OCI-LY7 (cell line): ENCODE measurements at regions not wholly inside any gene's neighbourhood (a gene's known extent, or its start where the extent isn't known, plus 50 kb on each side); places are given as distances from the start of the nearest gene placed in this dataset.

ENCODE experiments used
- BruUV-seq: library from RNA; stranded (reverse); fragments of 400-500 nt; replicated peaks from 2 replicates; lab custom pipeline; 2021; lab: Mats Ljungman, UMichigan
- CTCF ChIA-PET: fragments of 300-600 bp; sonication (Branson Sonifier 250); formaldehyde crosslinking; loops from one replicate; lab custom pipeline; 2022; ENCODE audit warnings: antibody characterized with exemption; ENCODE audit not compliant: unreplicated experiment; lab: Charles Lee
- POLR2A ChIA-PET: fragments of 300-600 bp; sonication (Branson Sonifier 250); formaldehyde crosslinking; loops from one replicate; lab custom pipeline; 2022; ENCODE audit warnings: antibody characterized with exemption; lab: Charles Lee
- DNase-seq: peaks from one replicate; pipeline ENCODE4 v3.0.0-alpha.2; 2015; ENCODE audit warnings: low spot score
- H2AFZ ChIP-seq: fragments of 200-600 bp; sonication (generic), shearing (Covaris generic); 2 replicates; pipeline ENCODE4 v1.6.1; 2014; ENCODE audit warnings: mild to moderate bottlenecking, antibody characterized with exemption, low read length, moderate library complexity
- H3K27ac ChIP-seq: fragments of 200-600 bp; sonication (generic); 2 replicates; pipeline ENCODE4 v1.5.1; 2014; ENCODE audit warnings: mixed run types, low read depth, mild to moderate bottlenecking, moderate library complexity, low read length, inconsistent platforms; ENCODE audit not compliant: poor library complexity, severe bottlenecking
- H3K36me3 ChIP-seq: fragments of 200-600 bp; sonication (generic); 2 replicates; pipeline ENCODE4 v1.6.1; 2014; ENCODE audit warnings: mild to moderate bottlenecking, antibody characterized with exemption, low read length, moderate library complexity, mixed read lengths; ENCODE audit not compliant: insufficient read depth
- H3K4me1 ChIP-seq: fragments of 200-600 bp; sonication (generic); 2 replicates; pipeline ENCODE4 v1.5.1; 2014; ENCODE audit warnings: mild to moderate bottlenecking, low read length; ENCODE audit not compliant: insufficient read depth, poor library complexity, severe bottlenecking
- H3K4me2 ChIP-seq: fragments of 200-600 bp; sonication (generic); 2 replicates; pipeline ENCODE4 v1.6.1; 2014; ENCODE audit warnings: mild to moderate bottlenecking, low read length
- H3K4me3 ChIP-seq: fragments of 200-600 bp; sonication (generic); 2 replicates; pipeline ENCODE4 v1.5.1; 2014; ENCODE audit warnings: mild to moderate bottlenecking, low read depth, low read length; ENCODE audit not compliant: poor library complexity, severe bottlenecking
- H3K79me2 ChIP-seq: fragments of 200-600 bp; sonication (generic); 2 replicates; pipeline ENCODE4 v1.6.1; 2016; ENCODE audit warnings: low read depth, mild to moderate bottlenecking, low read length, moderate library complexity, mixed read lengths; ENCODE audit not compliant: insufficient read depth
- H3K9me2 ChIP-seq: fragments of 200-600 bp; sonication (generic); 2 replicates; pipeline ENCODE4 v1.6.1; 2016; ENCODE audit warnings: mild to moderate bottlenecking, low read length, mixed read lengths; ENCODE audit not compliant: insufficient read depth
- H3K9me3 ChIP-seq: fragments of 200-600 bp; sonication (generic); 2 replicates; pipeline ENCODE4 v1.6.1; 2014; ENCODE audit warnings: mild to moderate bottlenecking, mixed run types, low read length, mixed read lengths
- H4K20me1 ChIP-seq: fragments of 200-600 bp; sonication (generic); 2 replicates; pipeline ENCODE4 v1.6.1; 2014; ENCODE audit warnings: mild to moderate bottlenecking, antibody characterized with exemption, low read length, moderate library complexity, mixed read lengths; ENCODE audit not compliant: insufficient read depth
- CTCF ChIP-seq: fragments of 200-600 bp; sonication (generic); conservative IDR thresholded peaks from 2 replicates; pipeline ENCODE4 v1.5.1; 2014; ENCODE audit warnings: mild to moderate bottlenecking, antibody characterized with exemption, low read length, moderate library complexity, mixed read lengths
- EZH2phosphoT487 ChIP-seq: fragments of 200-600 bp; sonication (generic); IDR thresholded peaks from 2 replicates; pipeline ENCODE4 v1.6.1; 2018; ENCODE audit warnings: low read depth, borderline replicate concordance, mild to moderate bottlenecking, mixed run types, antibody characterized with exemption, low read length, moderate library complexity, mixed read lengths
- intact Hi-C: fragments of 100-400 bp; cut with micrococcal nuclease; formaldehyde crosslinking; loops from one replicate; pipeline ENCODE4 v1.10.0; 2022; ENCODE audit not compliant: unreplicated experiment

GRCh38 chr2:122545821-122546220, 790.4 kb downstream of the TSN start:
- no peaks in the 10 kb centered on the region for H3K9me3 ChIP-seq
- intact Hi-C loops, result no loop called here
- H3K4me1 ChIP-seq, result no peaks in the 10 kb centered on the region
- no peak overlapping the region for H2AFZ ChIP-seq
- H3K36me3 ChIP-seq, result no peaks in the 10 kb centered on the region
- ChIA-PET POLR2A (no interaction called here), CTCF (no interaction called here)
- H3K4me3 ChIP-seq, result no peak overlapping the region
- no peak for DNase-seq
- TF ChIP-seq EZH2phosphoT487 (no peak), CTCF (no peak)
- H3K27ac ChIP-seq, result no peak overlapping the region
- no TSS peak for BruUV-seq
- no peaks in the 10 kb centered on the region for H3K9me2 ChIP-seq
- H3K4me2 ChIP-seq, result no peak overlapping the region
- H4K20me1 ChIP-seq, result no peaks in the 10 kb centered on the region
- no peaks in the 10 kb centered on the region for H3K79me2 ChIP-seq

- Histone ChIP-seq H3K9me3 (no peaks in the 10 kb centered on the region), H3K36me3 (no peaks in the 10 kb centered on the region), H3K27ac (no peak overlapping the region), H2AFZ (no peak overlapping the region), H3K4me1 (no peaks in the 10 kb centered on the region), H3K4me3 (no peak overlapping the region), H3K79me2 (no peaks in the 10 kb centered on the region), H3K4me2 (no peak overlapping the region), H4K20me1 (no peaks in the 10 kb centered on the region), H3K9me2 (no peaks in the 10 kb centered on the region)
- intact Hi-C loops, result no loop called here
- DNase-seq, result no peak
- no TSS peak for BruUV-seq
- POLR2A ChIA-PET, result interaction anchor here (0.7 kb wide), 1 partner anchor 468 kb away, joined by 4 read pairs; no protein-coding TSS in a partner anchor
- TF ChIP-seq CTCF, result no peak
- no peak for TF ChIP-seq EZH2phosphoT487
- CTCF ChIA-PET, result no interaction called here
These were observed 807.3 kb downstream of the TSN start for GRCh38 chr2:122562775-122563174.

GRCh38 chr2:122563781-122564180, 808.3 kb downstream of the TSN start:
- intact Hi-C loops, result no loop called here
- ChIA-PET POLR2A (no interaction called here), CTCF (no interaction called here)
- TF ChIP-seq CTCF (no peak), EZH2phosphoT487 (no peak)
- DNase-seq, result no peak
- H3K36me3 ChIP-seq, result no peaks in the 10 kb centered on the region
- no peak overlapping the region for H3K27ac ChIP-seq
- H3K79me2 ChIP-seq, result no peaks in the 10 kb centered on the region
- no peaks in the 10 kb centered on the region for H4K20me1 ChIP-seq
- no peaks in the 10 kb centered on the region for H3K9me2 ChIP-seq
- no peaks in the 10 kb centered on the region for H3K9me3 ChIP-seq
- no peak overlapping the region for H3K4me2 ChIP-seq
- no peaks in the 10 kb centered on the region for H3K4me1 ChIP-seq
- H3K4me3 ChIP-seq, result no peak overlapping the region
- BruUV-seq, result no TSS peak
- H2AFZ ChIP-seq, result no peak overlapping the region
